GM21717 (cell line): ENCODE measurements at regions not wholly inside any gene's neighbourhood (a gene's known extent, or its start where the extent isn't known, plus 50 kb on each side); places are given as distances from the start of the nearest gene placed in this dataset.

ENCODE experiments used
- ATAC-seq: cut with Tn5 transposase; IDR thresholded peaks from one replicate; pipeline ENCODE4 v1.9.1; 2021; ENCODE audit warnings: mild to moderate bottlenecking, moderate library complexity; ENCODE audit not compliant: unreplicated experiment

- no peak for ATAC-seq
Observed at GRCh38 chr15:47158573-47158972, 558.7 kb upstream of the SEMA6D start.

- no peak for ATAC-seq
Observed at GRCh38 chr15:47177177-47177576, 540.1 kb upstream of the SEMA6D start.

- ATAC-seq, result no peak
Observed at GRCh38 chr15:47179988-47180387, 537.3 kb upstream of the SEMA6D start.

- no peak for ATAC-seq
Observed at GRCh38 chr15:47182818-47183217, 534.5 kb upstream of the SEMA6D start.

GRCh38 chr15:47184003-47184907, 533.0 kb upstream of the SEMA6D start:
- ATAC-seq, result no peak

GRCh38 chr15:47184908-47185801, 532.1 kb upstream of the SEMA6D start:
- ATAC-seq, result no peak

GRCh38 chr15:47186075-47186474, 531.2 kb upstream of the SEMA6D start:
- no peak for ATAC-seq

GRCh38 chr15:47188758-47189507, 528.4 kb upstream of the SEMA6D start:
- ATAC-seq, result no peak

GRCh38 chr15:47194718-47195117, 522.6 kb upstream of the SEMA6D start:
- ATAC-seq, result no peak

GRCh38 chr15:47196048-47196447, 521.3 kb upstream of the SEMA6D start:
- no peak for ATAC-seq

- ATAC-seq, result no peak
Observed at GRCh38 chr15:47203993-47204392, 513.3 kb upstream of the SEMA6D start.

- ATAC-seq, result no peak
Observed at GRCh38 chr15:47206358-47206978, 510.8 kb upstream of the SEMA6D start.

- ATAC-seq, result no peak
Observed at GRCh38 chr15:47209591-47209990, 507.7 kb upstream of the SEMA6D start.

GRCh38 chr15:47212222-47213010, 504.9 kb upstream of the SEMA6D start:
- ATAC-seq, result no peak

GRCh38 chr15:47213883-47214282, 503.4 kb upstream of the SEMA6D start:
- ATAC-seq, result no peak

- ATAC-seq, result no peak
Observed at GRCh38 chr15:47218295-47218694, 499.0 kb upstream of the SEMA6D start.

- no peak for ATAC-seq
Observed at GRCh38 chr15:47244361-47244760, 472.9 kb upstream of the SEMA6D start.

- no peak for ATAC-seq
Observed at GRCh38 chr15:47246317-47246716, 471.0 kb upstream of the SEMA6D start.

- ATAC-seq, result no peak
Observed at GRCh38 chr15:47258521-47258920, 458.8 kb upstream of the SEMA6D start.

- no peak for ATAC-seq
Observed at GRCh38 chr15:47265686-47266085, 451.6 kb upstream of the SEMA6D start.
